G401 (cell line): ENCODE measurements at regions not wholly inside any gene's neighbourhood (a gene's known extent, or its start where the extent isn't known, plus 50 kb on each side); places are given as distances from the start of the nearest gene placed in this dataset.
A peak's percentile ranks its signal among the peaks of the same experiment; 100 is the strongest.
"Not testable (repeated sequence)": the region's sequence is repeated elsewhere in the genome, so short reads cannot be mapped to it uniquely, and the experiment has no call there.

Experiments used
- DNase-seq: peaks from one replicate; pipeline ENCODE4 v3.0.0-alpha.2; 2015; ENCODE audit warnings: low spot score
- in situ Hi-C: cut with HindIII; loops from 2 replicates; pipeline ENCODE4 v1.10.0; 2016; ENCODE audit warnings: low sequenced_read_pairs, mixed read lengths

DNA sequence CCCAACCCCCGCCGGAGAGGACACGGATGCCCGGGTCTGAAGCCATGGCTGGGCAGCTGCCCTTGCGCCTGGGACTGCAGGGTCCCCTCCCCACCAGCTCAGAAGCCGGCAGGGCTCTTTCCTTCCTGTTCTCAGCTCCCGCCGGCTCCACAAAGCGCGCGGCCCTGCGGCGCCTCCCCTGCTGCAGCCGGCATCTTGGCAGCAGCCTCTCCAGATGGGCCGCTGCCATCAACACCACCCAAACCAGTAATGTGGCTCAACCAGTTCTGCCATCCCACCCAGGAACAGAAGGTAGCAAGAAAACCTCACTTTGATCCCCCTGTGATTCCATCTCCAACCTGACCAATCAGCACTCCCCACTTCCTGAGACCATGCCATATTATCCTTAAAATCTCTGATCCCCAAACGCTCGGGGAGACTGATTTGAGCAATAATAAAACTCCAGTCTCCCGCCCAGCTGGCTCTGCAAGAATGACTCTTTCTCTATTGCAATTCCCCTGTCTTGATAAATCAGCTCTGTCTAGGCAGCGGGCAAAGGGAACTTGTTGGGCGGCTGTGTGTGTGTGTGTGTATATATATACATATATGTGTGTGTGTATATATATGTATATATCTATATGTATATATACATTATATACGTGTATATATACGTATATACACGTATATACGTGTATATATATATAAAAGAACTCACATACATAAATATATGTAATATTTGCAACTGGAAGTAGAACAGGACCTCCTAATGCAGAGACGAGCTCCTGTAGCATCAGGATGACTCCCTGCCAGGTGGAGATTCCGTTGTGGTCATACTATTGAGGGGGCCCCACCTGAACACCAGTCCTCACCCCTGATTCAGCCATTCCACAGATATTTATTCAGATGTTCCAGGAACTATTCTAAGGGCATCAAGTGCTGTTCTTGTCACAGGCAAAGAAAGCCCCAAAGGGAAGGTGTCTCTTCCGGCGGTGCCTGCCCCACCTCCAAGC, 1674.9 kb downstream of the SPATA31A7 start:
- in situ Hi-C loops, result not testable (repeated sequence)
- peak; percentile 19 for DNase-seq

GRCh38 chr9:62869061-62869460, 1679.2 kb downstream of the SPATA31A7 start:
- DNase-seq, in situ Hi-C loops: not testable (repeated sequence)

- in situ Hi-C loops, DNase-seq: not testable (repeated sequence)
Observed at GRCh38 chr9:62871765-62872164, 1681.9 kb downstream of the SPATA31A7 start.

- in situ Hi-C loops, result not testable (repeated sequence)
Observed at GRCh38 chr9:62874213-62874612, 1684.4 kb downstream of the SPATA31A7 start.

GRCh38 chr9:62874745-62875599, 1685.1 kb downstream of the SPATA31A7 start:
- in situ Hi-C loops, DNase-seq: not testable (repeated sequence)

More at GRCh38 chr9:62874213-62874612, 1684.4 kb downstream of the SPATA31A7 start:
- DNase-seq, result not testable (repeated sequence)

- in situ Hi-C loops, DNase-seq: not testable (repeated sequence)
Observed at GRCh38 chr9:62877552-62877951, 1687.7 kb downstream of the SPATA31A7 start.

DNA sequence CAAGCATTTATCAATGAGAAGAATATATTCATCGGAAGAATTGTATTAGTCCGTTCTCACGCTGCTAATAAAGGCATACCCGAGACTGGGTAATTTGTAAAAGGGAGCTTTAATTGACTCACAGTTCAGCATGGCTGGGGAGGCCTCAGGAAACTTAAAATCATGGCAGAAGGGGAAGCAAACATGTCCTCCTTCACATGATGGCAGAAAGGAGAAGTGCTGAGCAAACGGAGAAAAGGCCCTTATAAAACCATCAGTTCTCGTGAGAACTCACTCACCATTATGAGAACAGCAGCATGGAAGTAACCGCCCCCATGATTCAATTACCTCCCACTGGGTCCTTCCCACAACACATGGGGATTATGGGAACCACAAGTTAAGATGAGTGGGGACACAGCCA, 1688.2 kb downstream of the SPATA31A7 start:
- in situ Hi-C loops, result not testable (repeated sequence)

GRCh38 chr9:62880453-62880852, 1690.6 kb downstream of the SPATA31A7 start:
- in situ Hi-C loops, DNase-seq: not testable (repeated sequence)

More for the DNA sequence above, 1688.2 kb downstream of the SPATA31A7 start:
- not testable (repeated sequence) for DNase-seq

- DNase-seq, in situ Hi-C loops: not testable (repeated sequence)
Observed at GRCh38 chr9:62880971-62881370, 1691.1 kb downstream of the SPATA31A7 start.

GRCh38 chr9:62881811-62882210, 1692.0 kb downstream of the SPATA31A7 start:
- DNase-seq, in situ Hi-C loops: not testable (repeated sequence)

GRCh38 chr9:62882717-62883116, 1692.9 kb downstream of the SPATA31A7 start:
- in situ Hi-C loops, DNase-seq: not testable (repeated sequence)

DNA sequence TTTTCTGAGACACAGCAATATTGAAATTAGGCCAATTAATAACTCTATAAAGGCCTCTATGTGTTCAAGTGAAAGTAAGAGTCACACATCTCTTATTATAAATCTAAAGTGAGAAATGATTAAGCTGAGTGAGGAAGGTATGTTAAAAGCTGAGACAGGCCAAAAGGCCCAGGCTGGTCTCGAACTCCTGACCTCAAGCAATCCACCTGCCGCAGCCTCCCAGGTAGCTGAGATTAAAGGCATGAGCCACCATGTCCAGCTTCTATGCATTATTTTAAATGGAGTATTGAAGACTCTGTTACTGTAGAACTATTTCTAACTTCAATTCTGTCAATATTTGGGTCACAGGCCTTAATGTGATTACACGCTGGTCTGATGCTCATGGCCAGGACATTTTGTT, 1706.9 kb downstream of the SPATA31A7 start:
- DNase-seq, in situ Hi-C loops: not testable (repeated sequence)

GRCh38 chr9:62897411-62898225, 1707.8 kb downstream of the SPATA31A7 start:
- in situ Hi-C loops, result not testable (repeated sequence)

GRCh38 chr9:62899666-62900065, 1709.8 kb downstream of the SPATA31A7 start:
- in situ Hi-C loops, DNase-seq: not testable (repeated sequence)

More at GRCh38 chr9:62897411-62898225, 1707.8 kb downstream of the SPATA31A7 start:
- peak; percentile 32 for DNase-seq

- DNase-seq, in situ Hi-C loops: not testable (repeated sequence)
Observed at GRCh38 chr9:62904061-62904460, 1714.2 kb downstream of the SPATA31A7 start.

GRCh38 chr9:62905722-62906121, 1715.9 kb downstream of the SPATA31A7 start:
- DNase-seq, in situ Hi-C loops: not testable (repeated sequence)

GRCh38 chr9:62907866-62908265, 1718.0 kb downstream of the SPATA31A7 start:
- in situ Hi-C loops, result not testable (repeated sequence)

DNA sequence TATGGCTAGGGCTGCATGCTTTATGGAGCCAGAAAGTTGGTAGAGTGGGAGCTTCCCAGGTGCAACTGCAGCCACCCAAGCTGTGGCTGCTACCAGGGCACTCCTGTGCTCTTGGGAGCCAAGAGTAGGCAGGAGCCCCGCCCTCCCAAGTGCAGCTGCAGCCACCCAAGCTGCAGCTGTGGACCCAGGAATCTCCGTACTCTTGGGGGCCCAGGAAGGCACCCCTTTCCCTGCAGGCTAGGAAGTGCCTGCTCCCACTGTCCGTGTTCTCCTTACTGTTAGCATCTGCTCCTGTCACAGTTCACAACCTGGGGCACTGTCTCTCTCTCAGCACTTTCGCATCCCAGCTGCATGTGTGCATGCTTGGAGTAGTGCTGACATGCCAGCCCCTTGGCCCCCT, 1718.4 kb downstream of the SPATA31A7 start:
- in situ Hi-C loops, DNase-seq: not testable (repeated sequence)

More at GRCh38 chr9:62907866-62908265, 1718.0 kb downstream of the SPATA31A7 start:
- not testable (repeated sequence) for DNase-seq
